ENCODE measurements at regions not wholly inside any gene's neighbourhood (a gene's known extent, or its start where the extent isn't known, plus 50 kb on each side); places are given as distances from the start of the nearest gene placed in this dataset.

DNA sequence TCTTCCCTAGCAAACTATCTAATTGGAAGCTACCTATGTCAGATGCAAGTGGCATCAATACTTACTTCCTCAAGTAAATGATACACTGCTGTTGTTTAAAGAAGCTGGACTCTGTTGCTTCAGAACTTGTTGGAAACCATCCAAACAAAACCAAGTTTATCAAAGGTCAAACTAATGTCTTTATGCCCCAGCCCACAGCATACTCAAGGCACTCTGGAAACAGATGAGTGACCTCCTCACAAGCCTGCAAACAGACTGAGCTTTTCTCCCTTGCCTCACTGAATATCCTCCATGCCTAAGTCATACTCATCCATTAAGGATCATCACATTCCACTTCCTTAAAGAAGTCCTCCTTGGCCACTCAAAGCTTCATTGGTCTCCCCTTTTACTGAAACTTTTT lies 107.4 kb upstream of the ACP3 start:
- no peak for DNase-seq
- Histone ChIP-seq H3K4me3 (no peak overlapping the region), H2AFZ (no peak overlapping the region), H3K4me2 (ENCODE audit: unreplicated experiment) (no peak overlapping the region), H4K20me1 (ENCODE audit: insufficient read depth) (no peaks in the 10 kb centered on the region), H3K4me1 (ENCODE audit: insufficient read depth) (peaks cover 11% of the 10 kb centered on the region), H3K9ac (no peak overlapping the region), H3F3A (ENCODE audit: insufficient read depth) (0 out of 2 replicates have a peak, but pooled peaks cover 5% of the 10 kb centered on the region), H3K36me3 (ENCODE audit: low read depth) (no peaks in the 10 kb centered on the region), H3K27me3 (replicated peaks; ENCODE audit: insufficient read depth) (0 out of 2 replicates have a peak, but pooled peaks cover 3% of the 10 kb centered on the region), H3K79me2 (ENCODE audit: insufficient read depth) (no peaks in the 10 kb centered on the region), H3K9me2 (ENCODE audit: insufficient read depth) (no peaks in the 10 kb centered on the region), H3K27ac (no peak overlapping the region), H3K9me3 (ENCODE audit: low read depth) (no peaks in the 10 kb centered on the region)
- in situ Hi-C loops (cut with MboI), result no loop called here
- no peak for TF ChIP-seq EZH2 (IDR thresholded peaks at IDR 0.05; ENCODE audit: insufficient read depth, poor library complexity, severe bottlenecking)
- TF ChIP-seq EZH2phosphoT487 (IDR thresholded peaks at IDR 0.05; ENCODE audit: insufficient read depth, low read depth), result no peak

DNA sequence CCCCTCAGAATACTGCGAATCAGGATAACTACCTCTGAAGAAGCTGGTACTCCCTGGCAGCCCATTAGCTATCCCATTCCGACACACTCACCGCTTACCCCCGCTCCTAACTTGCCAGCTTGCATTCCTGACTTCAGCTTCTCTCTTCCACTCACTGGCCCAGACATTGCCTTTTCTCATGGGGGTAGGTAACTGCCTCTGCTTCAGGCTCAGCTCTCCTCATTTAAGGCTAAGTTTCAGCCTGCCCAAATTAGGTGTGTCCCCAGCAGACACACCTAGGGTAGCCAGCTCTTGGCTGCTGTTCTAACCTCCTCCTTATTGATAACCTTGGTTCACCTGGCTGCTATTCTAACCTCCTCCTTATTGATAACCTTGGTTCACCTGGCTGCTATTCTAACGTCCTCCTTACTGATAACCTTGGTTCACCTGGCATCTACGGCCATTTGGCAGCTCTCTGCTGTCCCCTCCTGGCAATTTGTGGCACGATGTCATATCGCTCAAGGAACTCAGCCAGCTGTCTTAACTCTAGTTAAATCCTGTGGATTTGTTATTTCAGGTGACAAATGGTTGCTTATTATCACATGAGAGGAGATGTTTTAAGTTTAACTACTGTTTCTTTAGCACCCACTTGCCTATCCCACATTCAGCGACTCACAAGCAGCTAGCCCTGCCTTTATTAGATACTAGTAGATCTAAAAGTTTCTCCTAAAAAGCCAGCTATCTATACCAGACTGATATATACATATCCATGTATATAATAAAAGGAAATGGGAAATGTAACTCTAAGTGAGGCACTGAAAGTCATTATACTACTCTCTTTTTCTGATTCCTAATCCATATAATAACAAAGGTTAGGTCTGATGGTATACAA lies 106.5 kb upstream of the ACP3 start:
- H3K79me2 ChIP-seq (ENCODE audit: insufficient read depth), result no peaks in the 10 kb centered on the region
- H3K4me1 ChIP-seq (ENCODE audit: insufficient read depth), result peaks cover 4% of the 10 kb centered on the region
- H3K4me3 ChIP-seq, result no peak overlapping the region
- no peak overlapping the region for H3K9ac ChIP-seq
- H3K27me3 ChIP-seq (replicated peaks; ENCODE audit: insufficient read depth), result 0 out of 2 replicates have a peak, but pooled peaks cover 3% of the 10 kb centered on the region
- 22% methylated on average over 9 of the region's 9 CpGs for WGBS, 2 experiments (ENCODE audit: low coverage in 1 of 2, low lambda C conversion rate in 2 of 2, missing lambda C conversion rate in 2 of 2)
- H3F3A ChIP-seq (ENCODE audit: insufficient read depth), result 0 out of 2 replicates have a peak, but pooled peaks cover under 1% of the 10 kb centered on the region
- H3K27ac ChIP-seq, result no peak overlapping the region
- no peak overlapping the region for H2AFZ ChIP-seq
- H3K9me3 ChIP-seq (ENCODE audit: low read depth), result no peaks in the 10 kb centered on the region
- H4K20me1 ChIP-seq (ENCODE audit: insufficient read depth), result no peaks in the 10 kb centered on the region
- no peak overlapping the region for H3K4me2 ChIP-seq (ENCODE audit: unreplicated experiment)
- H3K9me2 ChIP-seq (ENCODE audit: insufficient read depth), result no peaks in the 10 kb centered on the region
- peak; percentile 38 for DNase-seq
- H3K36me3 ChIP-seq (ENCODE audit: low read depth), result no peaks in the 10 kb centered on the region
- in situ Hi-C loops (cut with MboI), result no loop called here
- TF ChIP-seq EZH2 (IDR thresholded peaks at IDR 0.05; ENCODE audit: insufficient read depth, poor library complexity, severe bottlenecking) (no peak), EZH2phosphoT487 (IDR thresholded peaks at IDR 0.05; ENCODE audit: insufficient read depth, low read depth) (no peak)

DNA sequence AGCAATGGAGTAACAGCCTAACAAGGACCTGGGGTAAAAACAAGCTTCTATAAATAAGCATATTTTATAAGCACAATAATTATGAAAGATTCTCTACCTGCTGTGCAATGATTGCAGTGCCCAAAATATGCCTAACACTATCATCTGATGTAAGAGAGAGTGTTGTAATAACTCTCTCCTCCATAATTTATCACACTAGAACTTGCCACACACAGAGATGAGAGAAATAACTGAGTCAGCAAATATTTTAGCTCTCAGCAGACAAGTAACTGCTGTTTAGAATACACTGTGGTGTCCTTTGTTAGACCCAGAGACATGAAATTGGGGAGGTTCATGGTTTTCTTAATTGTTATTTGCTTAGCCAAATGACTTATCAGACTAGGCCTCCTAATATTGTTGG lies 105.3 kb upstream of the ACP3 start:
- Histone ChIP-seq H3K9ac (no peak overlapping the region), H3K79me2 (ENCODE audit: insufficient read depth) (no peaks in the 10 kb centered on the region), H3K9me2 (ENCODE audit: insufficient read depth) (no peaks in the 10 kb centered on the region), H3K27me3 (replicated peaks; ENCODE audit: insufficient read depth) (0 out of 2 replicates have a peak, but pooled peaks cover 3% of the 10 kb centered on the region), H3K36me3 (ENCODE audit: low read depth) (no peaks in the 10 kb centered on the region), H3K27ac (no peak overlapping the region), H3K4me1 (ENCODE audit: insufficient read depth) (no peaks in the 10 kb centered on the region), H3K4me3 (no peak overlapping the region), H3K4me2 (ENCODE audit: unreplicated experiment) (no peak overlapping the region), H2AFZ (no peak overlapping the region), H4K20me1 (ENCODE audit: insufficient read depth) (no peaks in the 10 kb centered on the region), H3K9me3 (ENCODE audit: low read depth) (no peaks in the 10 kb centered on the region), H3F3A (ENCODE audit: insufficient read depth) (no peaks in the 10 kb centered on the region)
- no peak for TF ChIP-seq EZH2phosphoT487 (IDR thresholded peaks at IDR 0.05; ENCODE audit: insufficient read depth, low read depth)
- no peak for TF ChIP-seq EZH2 (IDR thresholded peaks at IDR 0.05; ENCODE audit: insufficient read depth, poor library complexity, severe bottlenecking)
- in situ Hi-C loops (cut with MboI), result no loop called here
- DNase-seq, result no peak

DNA sequence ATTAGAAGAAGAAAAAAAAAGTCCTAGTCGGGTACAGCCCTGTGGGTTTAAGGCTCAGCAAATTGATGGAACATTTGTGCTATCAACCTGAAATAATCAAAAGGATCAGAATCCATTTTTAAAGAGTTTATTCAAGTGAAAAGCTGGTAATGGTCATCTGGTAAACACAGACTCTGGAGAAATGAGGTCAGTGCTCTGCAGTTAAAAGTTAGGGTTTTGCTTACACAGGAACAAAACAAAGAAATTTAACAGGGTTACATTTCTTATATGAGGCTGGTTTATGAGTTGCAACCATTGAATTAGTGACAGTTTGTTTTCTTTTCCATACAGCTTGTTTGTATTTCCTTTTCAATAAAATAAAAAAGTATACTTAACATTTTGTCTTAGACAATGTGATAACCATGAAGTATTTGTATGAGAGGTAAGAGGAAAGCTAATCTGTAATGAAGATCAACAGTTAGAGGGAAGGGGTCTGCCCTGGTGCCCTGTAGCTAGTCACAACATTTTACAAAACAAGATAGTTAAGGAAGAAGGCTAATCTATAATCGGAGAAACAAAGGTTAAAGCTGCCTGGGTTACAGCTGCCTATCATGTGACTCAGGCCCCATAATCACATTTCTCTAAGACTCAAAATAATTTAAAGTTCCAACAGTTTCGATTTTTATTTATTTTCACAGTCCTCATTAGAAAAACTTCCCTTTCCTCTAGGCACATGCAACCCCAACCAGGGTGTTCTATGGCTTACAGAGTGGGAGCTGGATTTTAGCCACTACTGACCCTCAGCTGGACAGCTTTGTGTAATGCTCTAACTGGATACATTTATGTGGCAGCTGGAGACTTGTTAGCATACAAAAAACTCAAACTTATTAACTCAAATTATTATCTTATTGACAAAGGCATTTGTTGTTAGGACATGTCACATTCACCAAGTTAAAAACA lies 98.1 kb upstream of the ACP3 start:
- no peaks in the 10 kb centered on the region for H3K79me2 ChIP-seq (ENCODE audit: insufficient read depth)
- no peaks in the 10 kb centered on the region for H3K36me3 ChIP-seq (ENCODE audit: low read depth)
- TF ChIP-seq EZH2phosphoT487 (IDR thresholded peaks at IDR 0.05; ENCODE audit: insufficient read depth, low read depth), result no peak
- TF ChIP-seq EZH2 (IDR thresholded peaks at IDR 0.05; ENCODE audit: insufficient read depth, poor library complexity, severe bottlenecking), result no peak
- 38 to 40% methylated on average over 3 of the region's 3 CpGs for WGBS, 2 experiments (ENCODE audit: low coverage in 1 of 2, low lambda C conversion rate in 2 of 2, missing lambda C conversion rate in 2 of 2)
- no peak overlapping the region for H3K4me2 ChIP-seq (ENCODE audit: unreplicated experiment)
- no peaks in the 10 kb centered on the region for H3K9me2 ChIP-seq (ENCODE audit: insufficient read depth)
- H3K27me3 ChIP-seq (replicated peaks; ENCODE audit: insufficient read depth), result 0 out of 2 replicates have a peak, but pooled peaks cover 6% of the 10 kb centered on the region
- H3K4me3 ChIP-seq, result no peak overlapping the region
- no peaks in the 10 kb centered on the region for H4K20me1 ChIP-seq (ENCODE audit: insufficient read depth)
- H2AFZ ChIP-seq, result no peak overlapping the region
- H3K27ac ChIP-seq, result no peak overlapping the region
- H3K9me3 ChIP-seq (ENCODE audit: low read depth), result no peaks in the 10 kb centered on the region
- H3F3A ChIP-seq (ENCODE audit: insufficient read depth), result no peaks in the 10 kb centered on the region
- no peak overlapping the region for H3K9ac ChIP-seq
- no peaks in the 10 kb centered on the region for H3K4me1 ChIP-seq (ENCODE audit: insufficient read depth)
- no peak for DNase-seq
- in situ Hi-C loops (cut with MboI), result no loop called here

Measured in GM23248 (cell line).